K562 (cell line): ENCODE measurements at regions not wholly inside any gene's neighbourhood (a gene's known extent, or its start where the extent isn't known, plus 50 kb on each side); places are given as distances from the start of the nearest gene placed in this dataset.

ENCODE experiments used
- BDP1 ChIP-seq: IDR thresholded peaks from 3 replicates; pipeline ENCODE4 v1.6.1; 2011; ENCODE audit not compliant: insufficient read length, insufficient read depth
- BRD9 ChIP-seq: fragments of 450-650 bp; IDR thresholded peaks from 2 replicates; pipeline ENCODE4 v1.6.1; 2018; ENCODE audit warnings: low read depth; ENCODE audit not compliant: partially characterized antibody
- EHMT2 ChIP-seq: fragments of 450-650 bp; IDR thresholded peaks from 2 replicates; pipeline ENCODE4 v1.6.1; 2018; ENCODE audit warnings: antibody characterized with exemption
- ETS2 ChIP-seq: IDR thresholded peaks from 2 replicates; pipeline ENCODE4 v1.6.1; 2016; ENCODE audit warnings: borderline replicate concordance, missing genetic modification characterization, mild to moderate bottlenecking, moderate library complexity, missing compliant biosample characterization; ENCODE audit not compliant: poor library complexity, severe bottlenecking
- HNRNPH1 ChIP-seq: fragments of 200-400 bp; formaldehyde crosslinking; optimal IDR thresholded peaks from 2 replicates; pipeline ENCODE3; 2017; ENCODE audit warnings: low read depth, mild to moderate bottlenecking, low read length, moderate library complexity
- JUNB ChIP-seq: fragments of 450-650 bp; formaldehyde crosslinking; conservative IDR thresholded peaks from 2 replicates; pipeline ENCODE4 v1.4.0; 2020; ENCODE audit warnings: mild to moderate bottlenecking
- MAFF ChIP-seq: IDR thresholded peaks from 2 replicates; pipeline ENCODE4 v1.6.1; 2012; ENCODE audit warnings: low read length, improper control_type of control experiment
- MEF2A ChIP-seq: IDR thresholded peaks from 2 replicates; pipeline ENCODE4 v1.6.1; 2011; ENCODE audit warnings: low read depth, mild to moderate bottlenecking, low read length, moderate library complexity; ENCODE audit not compliant: control insufficient read depth
- RB1 ChIP-seq: fragments of 450-650 bp; IDR thresholded peaks from 2 replicates; pipeline ENCODE4 v1.6.1; 2017; ENCODE audit warnings: low read depth, mild to moderate bottlenecking
- SLC30A9 ChIP-seq: fragments of 250-450 bp; sonication (Bioruptor Pico); IDR thresholded peaks from 2 replicates; pipeline ENCODE4 v1.8.0; 2022; ENCODE audit warnings: mild to moderate bottlenecking, moderate library complexity
- TEAD2 ChIP-seq: fragments of 450-650 bp; IDR thresholded peaks from 2 replicates; pipeline ENCODE4 v1.6.1; 2016; ENCODE audit warnings: missing genetic modification characterization, control low read depth, missing compliant biosample characterization
- ZBTB1 ChIP-seq: sonication (generic); formaldehyde crosslinking; IDR thresholded peaks from 2 replicates; pipeline ENCODE4 v1.8.1; 2023; ENCODE audit warnings: missing genetic modification reagents, low read depth, mild to moderate bottlenecking, borderline replicate concordance
- ZKSCAN3 ChIP-seq: fragments of 250-450 bp; sonication (Bioruptor Pico); IDR thresholded peaks from 2 replicates; pipeline ENCODE4 v1.4.0; 2020
- ZNF668 ChIP-seq: fragments of 250-450 bp; sonication (Bioruptor Pico); IDR thresholded peaks from 2 replicates; pipeline ENCODE4 v1.8.0; 2022; ENCODE audit warnings: mild to moderate bottlenecking, inconsistent platforms
- ZNF77 ChIP-seq: fragments of 250-450 bp; sonication (Bioruptor Pico); IDR thresholded peaks from 2 replicates; pipeline ENCODE4 v1.5.0; 2020
- ZNF79 ChIP-seq: fragments of 250-450 bp; sonication (Bioruptor Pico); IDR thresholded peaks from 2 replicates; pipeline ENCODE4 v1.4.0; 2020; ENCODE audit warnings: low read depth, mild to moderate bottlenecking, moderate library complexity
- TF ChIP-seq, protein P1 (sequence below): fragments of 250-450 bp; sonication (Bioruptor Pico); IDR thresholded peaks from 2 replicates; pipeline ENCODE4 v1.4.0; 2020; ENCODE audit warnings: mild to moderate bottlenecking, moderate library complexity
- TF ChIP-seq, protein P2 (sequence below): sonication (generic); formaldehyde crosslinking; IDR thresholded peaks from 2 replicates; pipeline ENCODE4 v1.8.1; 2023; ENCODE audit warnings: mild to moderate bottlenecking, missing genetic modification reagents
- TF ChIP-seq, protein P3 (sequence below): fragments of 250-450 bp; sonication (Bioruptor Pico); IDR thresholded peaks from 2 replicates; pipeline ENCODE4 v1.8.0; 2022; ENCODE audit warnings: moderate library complexity, mild to moderate bottlenecking, inconsistent platforms
- TF ChIP-seq, protein P4 (sequence below): IDR thresholded peaks from 3 replicates; pipeline ENCODE4 v1.6.1; 2011; ENCODE audit warnings: borderline replicate concordance, mild to moderate bottlenecking, moderate library complexity; ENCODE audit not compliant: insufficient read length; ENCODE audit errors: extremely low read depth

DNA sequence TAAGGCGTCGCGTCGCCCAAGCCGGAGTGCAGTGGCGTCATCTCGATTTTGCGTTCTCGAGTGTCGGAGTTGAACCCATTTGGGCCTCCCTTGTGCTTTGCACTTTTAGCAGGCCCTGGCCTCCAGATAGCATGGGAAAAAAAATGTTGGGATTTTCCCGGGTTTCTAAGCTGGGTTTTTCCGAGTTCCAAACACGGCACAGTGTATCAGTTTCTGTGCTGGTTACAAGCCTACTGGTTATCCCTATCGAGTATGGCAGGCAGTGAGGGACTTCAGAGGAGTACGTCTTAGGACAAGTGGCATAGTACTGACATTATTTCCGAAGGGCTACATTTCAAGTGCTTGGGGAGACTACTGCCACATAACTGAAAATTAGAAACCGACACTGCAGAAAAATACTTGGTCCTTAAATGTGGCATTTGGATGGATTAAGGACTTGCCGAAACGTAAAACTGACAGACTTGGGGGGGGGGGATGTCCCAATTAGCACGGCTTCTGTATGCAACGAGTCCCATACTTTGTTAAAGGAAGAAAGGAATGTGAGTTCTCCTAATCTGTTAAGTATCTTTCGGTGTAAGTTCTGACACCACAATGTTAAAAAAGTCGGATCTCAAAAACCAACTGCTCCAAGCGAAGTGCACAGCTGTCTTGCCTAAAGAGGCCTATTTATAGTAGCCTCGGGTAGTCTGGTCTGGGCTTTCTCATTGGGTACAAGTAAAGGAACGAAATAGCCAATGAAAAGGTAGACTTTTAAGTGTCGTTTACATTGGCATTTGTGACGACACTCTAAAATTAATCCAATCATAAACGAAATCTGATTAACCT, 70.2 kb downstream of the HFE start (continued):
- TF ChIP-seq, protein P1, sequence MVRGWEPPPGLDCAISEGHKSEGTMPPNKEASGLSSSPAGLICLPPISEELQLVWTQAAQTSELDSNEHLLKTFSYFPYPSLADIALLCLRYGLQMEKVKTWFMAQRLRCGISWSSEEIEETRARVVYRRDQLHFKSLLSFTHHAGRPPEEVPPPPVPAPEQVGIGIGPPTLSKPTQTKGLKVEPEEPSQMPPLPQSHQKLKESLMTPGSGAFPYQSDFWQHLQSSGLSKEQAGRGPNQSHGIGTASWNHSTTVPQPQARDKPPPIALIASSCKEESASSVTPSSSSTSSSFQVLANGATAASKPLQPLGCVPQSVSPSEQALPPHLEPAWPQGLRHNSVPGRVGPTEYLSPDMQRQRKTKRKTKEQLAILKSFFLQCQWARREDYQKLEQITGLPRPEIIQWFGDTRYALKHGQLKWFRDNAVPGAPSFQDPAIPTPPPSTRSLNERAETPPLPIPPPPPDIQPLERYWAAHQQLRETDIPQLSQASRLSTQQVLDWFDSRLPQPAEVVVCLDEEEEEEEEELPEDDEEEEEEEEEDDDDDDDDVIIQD (CRISPR knock-in tag) = no peak
- TF ChIP-seq BRD9 = no peak
- no peak; the same call in 1 of the 2 replicates for TF ChIP-seq RB1
- TF ChIP-seq, protein P2, sequence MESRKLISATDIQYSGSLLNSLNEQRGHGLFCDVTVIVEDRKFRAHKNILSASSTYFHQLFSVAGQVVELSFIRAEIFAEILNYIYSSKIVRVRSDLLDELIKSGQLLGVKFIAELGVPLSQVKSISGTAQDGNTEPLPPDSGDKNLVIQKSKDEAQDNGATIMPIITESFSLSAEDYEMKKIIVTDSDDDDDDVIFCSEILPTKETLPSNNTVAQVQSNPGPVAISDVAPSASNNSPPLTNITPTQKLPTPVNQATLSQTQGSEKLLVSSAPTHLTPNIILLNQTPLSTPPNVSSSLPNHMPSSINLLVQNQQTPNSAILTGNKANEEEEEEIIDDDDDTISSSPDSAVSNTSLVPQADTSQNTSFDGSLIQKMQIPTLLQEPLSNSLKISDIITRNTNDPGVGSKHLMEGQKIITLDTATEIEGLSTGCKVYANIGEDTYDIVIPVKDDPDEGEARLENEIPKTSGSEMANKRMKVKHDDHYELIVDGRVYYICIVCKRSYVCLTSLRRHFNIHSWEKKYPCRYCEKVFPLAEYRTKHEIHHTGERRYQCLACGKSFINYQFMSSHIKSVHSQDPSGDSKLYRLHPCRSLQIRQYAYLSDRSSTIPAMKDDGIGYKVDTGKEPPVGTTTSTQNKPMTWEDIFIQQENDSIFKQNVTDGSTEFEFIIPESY = no peak
- no peak for TF ChIP-seq BDP1
- no peak for TF ChIP-seq ZNF79 (CRISPR knock-in tag)
- TF ChIP-seq HNRNPH1 = no peak
- TF ChIP-seq, protein P3, sequence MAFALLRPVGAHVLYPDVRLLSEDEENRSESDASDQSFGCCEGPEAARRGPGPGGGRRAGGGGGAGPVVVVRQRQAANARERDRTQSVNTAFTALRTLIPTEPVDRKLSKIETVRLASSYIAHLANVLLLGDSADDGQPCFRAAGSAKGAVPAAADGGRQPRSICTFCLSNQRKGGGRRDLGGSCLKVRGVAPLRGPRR (CRISPR knock-in tag) = no peak
- TF ChIP-seq MEF2A = peak; percentile 91
- TF ChIP-seq EHMT2 = no peak
- TF ChIP-seq TEAD2 (tag) = no peak
- no peak for TF ChIP-seq JUNB (CRISPR knock-in tag)
- TF ChIP-seq ZBTB1 (CRISPR knock-in tag) = no peak; the same call in 1 of the 2 replicates
- TF ChIP-seq ETS2 = no peak
- peak; percentile 27; the same call in 1 of the 2 replicates for TF ChIP-seq MAFF
- no peak for TF ChIP-seq ZNF668 (CRISPR knock-in tag)
- TF ChIP-seq ZNF77 (CRISPR knock-in tag) = peak; percentile 62; the same call in 1 of the 2 replicates
- TF ChIP-seq, protein P4, sequence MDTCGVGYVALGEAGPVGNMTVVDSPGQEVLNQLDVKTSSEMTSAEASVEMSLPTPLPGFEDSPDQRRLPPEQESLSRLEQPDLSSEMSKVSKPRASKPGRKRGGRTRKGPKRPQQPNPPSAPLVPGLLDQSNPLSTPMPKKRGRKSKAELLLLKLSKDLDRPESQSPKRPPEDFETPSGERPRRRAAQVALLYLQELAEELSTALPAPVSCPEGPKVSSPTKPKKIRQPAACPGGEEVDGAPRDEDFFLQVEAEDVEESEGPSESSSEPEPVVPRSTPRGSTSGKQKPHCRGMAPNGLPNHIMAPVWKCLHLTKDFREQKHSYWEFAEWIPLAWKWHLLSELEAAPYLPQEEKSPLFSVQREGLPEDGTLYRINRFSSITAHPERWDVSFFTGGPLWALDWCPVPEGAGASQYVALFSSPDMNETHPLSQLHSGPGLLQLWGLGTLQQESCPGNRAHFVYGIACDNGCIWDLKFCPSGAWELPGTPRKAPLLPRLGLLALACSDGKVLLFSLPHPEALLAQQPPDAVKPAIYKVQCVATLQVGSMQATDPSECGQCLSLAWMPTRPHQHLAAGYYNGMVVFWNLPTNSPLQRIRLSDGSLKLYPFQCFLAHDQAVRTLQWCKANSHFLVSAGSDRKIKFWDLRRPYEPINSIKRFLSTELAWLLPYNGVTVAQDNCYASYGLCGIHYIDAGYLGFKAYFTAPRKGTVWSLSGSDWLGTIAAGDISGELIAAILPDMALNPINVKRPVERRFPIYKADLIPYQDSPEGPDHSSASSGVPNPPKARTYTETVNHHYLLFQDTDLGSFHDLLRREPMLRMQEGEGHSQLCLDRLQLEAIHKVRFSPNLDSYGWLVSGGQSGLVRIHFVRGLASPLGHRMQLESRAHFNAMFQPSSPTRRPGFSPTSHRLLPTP = no peak
- TF ChIP-seq ZKSCAN3 (CRISPR knock-in tag) = no peak
- no peak for TF ChIP-seq SLC30A9 (CRISPR knock-in tag)
